Mucosa of rectum (tissue), 2 donors: ENCODE measurements at regions not wholly inside any gene's neighbourhood (a gene's known extent, or its start where the extent isn't known, plus 50 kb on each side); places are given as distances from the start of the nearest gene placed in this dataset.
"Not testable (repeated sequence)": the region's sequence is repeated elsewhere in the genome, so short reads cannot be mapped to it uniquely, and the experiment has no call there.

Experiments
- H3K27ac ChIP-seq, 2 donors: one replicate each; pipeline ENCODE4 v1.7.0; 2013; ENCODE audit warnings: inconsistent platforms in 2 of 2, low read depth in 2 of 2, low read length in 2 of 2
- H3K27me3 ChIP-seq, 2 donors: one replicate each; pipeline ENCODE4 v1.7.0; 2013; ENCODE audit warnings: low read length in 2 of 2; ENCODE audit not compliant: control insufficient read depth in 2 of 2, insufficient read depth in 2 of 2
- H3K36me3 ChIP-seq, 2 donors: one replicate each; pipeline ENCODE4 v1.7.0; 2013; ENCODE audit warnings: low read length in 2 of 2; ENCODE audit not compliant: control insufficient read depth in 2 of 2, insufficient read depth in 2 of 2
- H3K4me1 ChIP-seq, 2 donors: one replicate each; pipeline ENCODE4 v1.7.0; 2013; ENCODE audit warnings: low read length in 2 of 2, mild to moderate bottlenecking in 1 of 2; ENCODE audit not compliant: control insufficient read depth in 2 of 2, insufficient read depth in 2 of 2
- H3K4me3 ChIP-seq, 2 donors: one replicate each; pipeline ENCODE4 v1.7.0; 2013; ENCODE audit warnings: low read length in 2 of 2
- H3K9ac ChIP-seq, 2 donors: one replicate each; pipeline ENCODE4 v1.7.0; 2013; ENCODE audit warnings: low read length in 2 of 2, low read depth in 1 of 2, mild to moderate bottlenecking in 1 of 2
- H3K9me3 ChIP-seq, 2 donors: one replicate each; pipeline ENCODE4 v1.7.0; 2013; ENCODE audit warnings: low read length in 2 of 2; ENCODE audit not compliant: control insufficient read depth in 2 of 2
- donor health status: healthy.
- donor health status: Normal muscosa, but diverticular disease.

- no peak overlapping the region for H3K27ac ChIP-seq
- H3K36me3 ChIP-seq, result no peaks in the 10 kb centered on the region
- no peaks in the 10 kb centered on the region for H3K27me3 ChIP-seq
- no peak overlapping the region for H3K9ac ChIP-seq
- no peaks in the 10 kb centered on the region for H3K9me3 ChIP-seq
- no peaks in the 10 kb centered on the region for H3K4me1 ChIP-seq
- H3K4me3 ChIP-seq, result no peak overlapping the region
Measured at GRCh38 chr6:121630716-121631115, 195.3 kb downstream of the GJA1 start.

- not testable (repeated sequence) for H3K27ac ChIP-seq, H3K4me1 ChIP-seq, H3K9ac ChIP-seq, H3K36me3 ChIP-seq, H3K9me3 ChIP-seq, H3K27me3 ChIP-seq, H3K4me3 ChIP-seq
Measured at GRCh38 chr6:121631752-121632151, 196.3 kb downstream of the GJA1 start.

- no peak overlapping the region for H3K9ac ChIP-seq
- H3K4me3 ChIP-seq, result no peak overlapping the region
- H3K4me1 ChIP-seq, result no peaks in the 10 kb centered on the region
- no peaks in the 10 kb centered on the region for H3K9me3 ChIP-seq
- H3K27ac ChIP-seq, result no peak overlapping the region
- no peaks in the 10 kb centered on the region for H3K27me3 ChIP-seq
- no peaks in the 10 kb centered on the region for H3K36me3 ChIP-seq
Measured at GRCh38 chr6:121633309-121633708, 197.9 kb downstream of the GJA1 start.

- H3K27me3 ChIP-seq, H3K4me1 ChIP-seq, H3K9me3 ChIP-seq, H3K36me3 ChIP-seq, H3K27ac ChIP-seq, H3K4me3 ChIP-seq, H3K9ac ChIP-seq: not testable (repeated sequence)
Measured at GRCh38 chr6:121634586-121634985, 199.1 kb downstream of the GJA1 start.

- Histone ChIP-seq H3K4me3 (no peak overlapping the region), H3K27me3 (no peaks in the 10 kb centered on the region), H3K27ac (no peak overlapping the region), H3K36me3 (no peaks in the 10 kb centered on the region), H3K9me3 (no peaks in the 10 kb centered on the region), H3K9ac (no peak overlapping the region), H3K4me1 (no peaks in the 10 kb centered on the region)
Measured at GRCh38 chr6:121635355-121635754, 199.9 kb downstream of the GJA1 start.

GRCh38 chr6:121636217-121636616 lies 200.8 kb downstream of the GJA1 start:
- not testable (repeated sequence) for H3K9ac ChIP-seq, H3K9me3 ChIP-seq, H3K27me3 ChIP-seq, H3K4me3 ChIP-seq, H3K4me1 ChIP-seq, H3K36me3 ChIP-seq, H3K27ac ChIP-seq

GRCh38 chr6:121639021-121639420 lies 203.6 kb downstream of the GJA1 start:
- Histone ChIP-seq H3K27ac (no peak overlapping the region), H3K9ac (no peak overlapping the region), H3K9me3 (no peaks in the 10 kb centered on the region), H3K4me1 (no peaks in the 10 kb centered on the region), H3K27me3 (no peaks in the 10 kb centered on the region), H3K4me3 (no peak overlapping the region), H3K36me3 (no peaks in the 10 kb centered on the region)

GRCh38 chr6:121641158-121641557 lies 205.7 kb downstream of the GJA1 start:
- Histone ChIP-seq H3K9me3 (no peaks in the 10 kb centered on the region), H3K27me3 (no peaks in the 10 kb centered on the region), H3K4me3 (no peak overlapping the region), H3K9ac (no peak overlapping the region), H3K36me3 (no peaks in the 10 kb centered on the region), H3K4me1 (no peaks in the 10 kb centered on the region), H3K27ac (no peak overlapping the region)

GRCh38 chr6:121645100-121645745 lies 209.8 kb downstream of the GJA1 start:
- no peak overlapping the region for H3K27ac ChIP-seq
- H3K27me3 ChIP-seq, result no peaks in the 10 kb centered on the region
- H3K4me1 ChIP-seq, result no peaks in the 10 kb centered on the region
- no peaks in the 10 kb centered on the region for H3K9me3 ChIP-seq
- no peak overlapping the region for H3K4me3 ChIP-seq
- no peak overlapping the region for H3K9ac ChIP-seq
- no peaks in the 10 kb centered on the region for H3K36me3 ChIP-seq

GRCh38 chr6:121647905-121648304 lies 212.5 kb downstream of the GJA1 start:
- Histone ChIP-seq H3K4me3 (no peak overlapping the region), H3K27ac (no peak overlapping the region), H3K27me3 (no peaks in the 10 kb centered on the region), H3K4me1 (no peaks in the 10 kb centered on the region), H3K9ac (no peak overlapping the region), H3K9me3 (no peaks in the 10 kb centered on the region), H3K36me3 (no peaks in the 10 kb centered on the region)

GRCh38 chr6:121649951-121650350 lies 214.5 kb downstream of the GJA1 start:
- H3K9me3 ChIP-seq, result no peaks in the 10 kb centered on the region
- no peak overlapping the region for H3K4me3 ChIP-seq
- H3K27me3 ChIP-seq, result no peaks in the 10 kb centered on the region
- no peaks in the 10 kb centered on the region for H3K36me3 ChIP-seq
- no peak overlapping the region for H3K9ac ChIP-seq
- H3K4me1 ChIP-seq, result no peaks in the 10 kb centered on the region
- no peak overlapping the region for H3K27ac ChIP-seq
